ENCODE measurements at regions not wholly inside any gene's neighbourhood (a gene's known extent, or its start where the extent isn't known, plus 50 kb on each side); places are given as distances from the start of the nearest gene placed in this dataset.

- no peaks in the 10 kb centered on the region for H3K27me3 Mint-ChIP-seq (ENCODE audit: low read depth)
These were observed 246.0 kb upstream of the TANK start for GRCh38 chr2:160914217-160914616.

DNA sequence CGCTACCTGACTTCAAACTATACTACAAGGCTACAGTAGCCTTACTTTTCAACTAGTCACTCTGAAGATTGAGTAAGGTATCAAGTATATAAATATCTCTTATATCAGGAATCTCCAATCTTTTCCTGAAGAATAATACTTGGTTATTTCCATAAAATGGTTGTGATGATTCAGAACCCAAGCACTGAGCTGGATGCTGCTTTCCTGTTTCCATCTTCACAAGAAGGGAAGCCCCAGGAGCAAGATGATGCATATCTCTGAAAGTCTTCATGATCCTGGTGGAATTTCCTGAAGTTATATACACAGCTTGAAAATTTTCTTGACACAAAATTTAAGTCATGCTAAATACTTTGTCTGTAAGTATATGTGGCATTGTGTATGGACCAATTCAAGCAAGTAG is 243.9 kb upstream of the TANK start:
- H3K36me3 Mint-ChIP-seq (ENCODE audit: low read depth): no peaks in the 10 kb centered on the region
- H3K9me3 Mint-ChIP-seq: peaks cover 6% of the 10 kb centered on the region
- TF ChIP-seq, protein P1, sequence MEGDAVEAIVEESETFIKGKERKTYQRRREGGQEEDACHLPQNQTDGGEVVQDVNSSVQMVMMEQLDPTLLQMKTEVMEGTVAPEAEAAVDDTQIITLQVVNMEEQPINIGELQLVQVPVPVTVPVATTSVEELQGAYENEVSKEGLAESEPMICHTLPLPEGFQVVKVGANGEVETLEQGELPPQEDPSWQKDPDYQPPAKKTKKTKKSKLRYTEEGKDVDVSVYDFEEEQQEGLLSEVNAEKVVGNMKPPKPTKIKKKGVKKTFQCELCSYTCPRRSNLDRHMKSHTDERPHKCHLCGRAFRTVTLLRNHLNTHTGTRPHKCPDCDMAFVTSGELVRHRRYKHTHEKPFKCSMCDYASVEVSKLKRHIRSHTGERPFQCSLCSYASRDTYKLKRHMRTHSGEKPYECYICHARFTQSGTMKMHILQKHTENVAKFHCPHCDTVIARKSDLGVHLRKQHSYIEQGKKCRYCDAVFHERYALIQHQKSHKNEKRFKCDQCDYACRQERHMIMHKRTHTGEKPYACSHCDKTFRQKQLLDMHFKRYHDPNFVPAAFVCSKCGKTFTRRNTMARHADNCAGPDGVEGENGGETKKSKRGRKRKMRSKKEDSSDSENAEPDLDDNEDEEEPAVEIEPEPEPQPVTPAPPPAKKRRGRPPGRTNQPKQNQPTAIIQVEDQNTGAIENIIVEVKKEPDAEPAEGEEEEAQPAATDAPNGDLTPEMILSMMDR (IDR thresholded peaks at IDR 0.05; ENCODE audit: unreplicated experiment in 3 of 3): no peak
- no peak overlapping the region for H3K4me3 Mint-ChIP-seq
- H3K27me3 Mint-ChIP-seq (ENCODE audit: low read depth): no peaks in the 10 kb centered on the region
- peaks cover 46% of the 10 kb centered on the region for H3K4me1 Mint-ChIP-seq
- no peak overlapping the region for H3K27ac Mint-ChIP-seq

More at GRCh38 chr2:160914217-160914616, 246.0 kb upstream of the TANK start:
- Mint-ChIP-seq H3K4me1 (peaks cover 46% of the 10 kb centered on the region), H3K9me3 (peaks cover 6% of the 10 kb centered on the region), H3K4me3 (no peak overlapping the region), H3K36me3 (ENCODE audit: low read depth) (no peaks in the 10 kb centered on the region), H3K27ac (no peak overlapping the region)
- TF ChIP-seq, protein P1 (IDR thresholded peaks at IDR 0.05; ENCODE audit: unreplicated experiment in 3 of 3): no peak

DNA sequence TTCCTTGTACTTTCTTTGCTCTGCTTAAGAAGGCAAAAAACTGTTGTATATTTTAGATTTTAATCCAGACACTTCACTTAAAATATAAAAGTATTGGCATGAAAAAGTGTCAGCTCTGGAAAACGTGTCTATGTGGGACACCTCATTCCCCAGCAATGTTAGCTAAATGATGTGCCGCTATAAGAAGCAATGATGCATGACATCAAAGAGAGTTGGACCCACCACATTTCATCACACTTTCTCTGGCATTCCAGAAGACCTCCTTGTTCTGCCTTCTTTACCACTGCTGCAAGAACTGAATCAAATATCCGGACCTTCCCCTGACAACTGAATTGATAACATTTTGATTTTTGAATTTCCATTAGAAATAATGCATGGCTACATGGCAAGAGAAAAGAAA is 242.4 kb upstream of the TANK start:
- H3K4me3 Mint-ChIP-seq: no peak overlapping the region
- TF ChIP-seq, protein P1 (IDR thresholded peaks at IDR 0.05; ENCODE audit: unreplicated experiment in 3 of 3): no peak
- H3K36me3 Mint-ChIP-seq (ENCODE audit: low read depth): no peaks in the 10 kb centered on the region
- H3K4me1 Mint-ChIP-seq: peaks cover 48% of the 10 kb centered on the region
- peaks cover 6% of the 10 kb centered on the region for H3K9me3 Mint-ChIP-seq
- H3K27ac Mint-ChIP-seq: peak overlapping the region in 2 of 3 experiments; percentile 1 to 3
- H3K27me3 Mint-ChIP-seq (ENCODE audit: low read depth): no peaks in the 10 kb centered on the region

DNA sequence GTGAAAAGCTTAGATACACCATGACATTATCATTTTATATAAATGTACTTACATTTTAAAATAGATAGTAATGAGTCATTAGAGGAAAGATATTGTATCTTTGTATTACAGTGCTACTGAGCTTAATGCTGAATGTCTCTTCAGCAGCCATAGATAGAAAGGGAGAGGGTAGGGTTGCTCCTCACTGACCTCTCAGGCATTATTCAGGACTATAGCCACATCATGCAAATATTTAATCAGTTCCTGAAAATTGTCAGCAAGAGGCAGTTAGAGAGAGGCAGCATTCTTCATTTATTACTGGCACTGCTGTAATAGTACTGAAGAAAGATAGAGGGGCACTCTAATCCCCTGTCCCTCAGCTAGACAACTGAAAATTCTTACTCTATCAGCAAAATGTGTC is 242.0 kb upstream of the TANK start:
- Mint-ChIP-seq H3K27me3 (ENCODE audit: low read depth) (no peaks in the 10 kb centered on the region), H3K36me3 (ENCODE audit: low read depth) (no peaks in the 10 kb centered on the region), H3K4me1 (peaks cover 48% of the 10 kb centered on the region), H3K9me3 (peaks cover 6% of the 10 kb centered on the region), H3K27ac (peak overlapping the region in 1 of 3 experiments; percentile 19), H3K4me3 (no peak overlapping the region)
- TF ChIP-seq, protein P1 (IDR thresholded peaks at IDR 0.05; ENCODE audit: unreplicated experiment in 3 of 3): no peak

DNA sequence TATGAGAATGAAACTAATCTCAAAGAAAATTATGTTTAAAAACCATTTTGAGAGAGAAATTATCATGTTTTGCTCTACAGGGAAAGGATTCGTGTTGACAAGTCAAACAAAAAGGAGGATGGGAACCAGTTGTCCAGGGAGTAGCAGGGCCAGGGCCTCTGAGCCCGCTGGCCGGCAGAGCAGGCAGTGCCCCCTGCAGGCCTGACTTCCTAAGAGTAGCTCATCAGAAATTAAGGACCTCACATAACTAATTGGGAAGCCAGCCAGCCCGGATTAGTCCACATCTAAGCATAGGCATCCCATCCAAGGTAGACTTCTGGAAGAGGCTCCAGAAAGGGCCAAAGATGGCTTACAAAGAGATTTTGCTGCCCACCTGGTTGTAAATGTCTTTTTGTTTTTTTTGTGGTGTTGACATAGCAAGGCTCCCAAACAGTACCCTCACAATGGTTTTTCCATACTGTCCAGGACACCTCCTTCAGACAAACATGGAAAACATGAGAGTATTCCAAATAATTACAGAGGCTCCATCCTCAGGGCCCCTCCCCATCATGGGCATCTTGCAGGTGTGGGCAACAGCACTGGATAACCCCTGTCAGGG is 241.2 kb upstream of the TANK start:
- Mint-ChIP-seq H3K27ac (peak overlapping the region in 1 of 3 experiments; percentile 19), H3K27me3 (ENCODE audit: low read depth) (no peaks in the 10 kb centered on the region), H3K4me3 (no peak overlapping the region), H3K36me3 (ENCODE audit: low read depth) (no peaks in the 10 kb centered on the region), H3K9me3 (peaks cover 6% of the 10 kb centered on the region), H3K4me1 (peaks cover 48% of the 10 kb centered on the region)
- TF ChIP-seq, protein P1 (IDR thresholded peaks at IDR 0.05; ENCODE audit: unreplicated experiment in 3 of 3): peak; percentile 17 to 58 (median 39)

DNA sequence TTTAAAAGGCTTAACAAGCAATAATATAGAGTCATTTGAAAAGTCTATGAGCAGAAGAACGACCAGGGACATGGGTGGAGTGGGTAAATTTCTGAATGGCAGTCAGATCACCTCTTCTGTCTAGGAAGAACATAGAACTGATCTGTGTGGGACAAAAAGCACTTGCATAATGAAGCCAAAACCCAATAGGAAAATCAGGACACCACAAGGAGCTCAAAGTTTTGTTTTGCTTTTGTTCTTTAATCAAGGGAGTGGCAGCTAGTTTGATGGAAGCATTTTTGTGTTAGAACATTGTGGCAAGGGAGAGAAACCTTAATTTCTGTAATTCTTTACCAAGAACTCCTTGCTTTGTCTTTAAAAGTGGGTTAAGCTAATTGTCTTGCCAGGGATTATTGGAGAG is 240.2 kb upstream of the TANK start:
- TF ChIP-seq, protein P1 (IDR thresholded peaks at IDR 0.05; ENCODE audit: unreplicated experiment in 3 of 3): no peak
- H3K27me3 Mint-ChIP-seq (ENCODE audit: low read depth): no peaks in the 10 kb centered on the region
- peaks cover 4% of the 10 kb centered on the region for H3K9me3 Mint-ChIP-seq
- no peak overlapping the region for H3K4me3 Mint-ChIP-seq
- H3K36me3 Mint-ChIP-seq (ENCODE audit: low read depth): no peaks in the 10 kb centered on the region
- peaks cover 48% of the 10 kb centered on the region for H3K4me1 Mint-ChIP-seq
- peak overlapping the region; percentile 91 to 95 (median 94) for H3K27ac Mint-ChIP-seq

Data from nephron (organoid).